Activated B cell treated with CpG ODN at 0.5 μM for 24 hours (primary cell): ENCODE measurements at regions not wholly inside any gene's neighbourhood (a gene's known extent, or its start where the extent isn't known, plus 50 kb on each side); places are given as distances from the start of the nearest gene placed in this dataset.

Experiments
- ATAC-seq: fragments of 200-7000 bp; cut with Tn5 transposase; one replicate; pipeline ENCODE4 v1.10.0; 2021; ENCODE audit warnings: low read depth, mild to moderate bottlenecking, moderate library complexity
- CTCF ChIA-PET: fragments of 350-600 bp; sonication (Branson Sonifier 250); formaldehyde crosslinking; loops from one replicate; lab custom pipeline; 2021; ENCODE audit warnings: antibody characterized with exemption; lab: Charles Lee
- POLR2A ChIA-PET: fragments of 350-600 bp; sonication (Branson Sonifier 250); formaldehyde crosslinking; loops from one replicate; lab custom pipeline; 2021; ENCODE audit warnings: antibody characterized with exemption; lab: Charles Lee
- DNase-seq: peaks from one replicate; pipeline ENCODE4 v3.0.0; 2022
- H3K27ac Mint-ChIP-seq: one replicate; pipeline ENCODE4 v1.8.0; 2020; ENCODE audit warnings: mixed read lengths
- H3K27me3 Mint-ChIP-seq: one replicate; pipeline ENCODE4 v1.8.0; 2021; ENCODE audit warnings: mixed read lengths
- H3K36me3 Mint-ChIP-seq: one replicate; pipeline ENCODE4 v1.8.0; 2021; ENCODE audit warnings: low read depth, mixed read lengths
- H3K4me1 Mint-ChIP-seq: one replicate; pipeline ENCODE4 v1.8.0; 2021; ENCODE audit warnings: mixed read lengths
- H3K4me3 Mint-ChIP-seq: one replicate; pipeline ENCODE4 v1.8.0; 2020; ENCODE audit warnings: mild to moderate bottlenecking, mixed read lengths
- H3K9me3 Mint-ChIP-seq: one replicate; pipeline ENCODE4 v1.8.0; 2020; ENCODE audit warnings: mixed read lengths
- CTCF ChIP-seq: fragments of 200-600 bp; IDR thresholded peaks from one replicate; pipeline ENCODE4 v1.8.0; 2022; ENCODE audit warnings: antibody characterized with exemption, mild to moderate bottlenecking
- intact Hi-C: fragments of 100-400 bp; cut with micrococcal nuclease; formaldehyde crosslinking; loops from one replicate; pipeline ENCODE4 v1.15.1; 2024

GRCh38 chr16:48105976-48106375, 49.8 kb downstream of the ABCC12 start:
- no peaks in the 10 kb centered on the region for H3K9me3 Mint-ChIP-seq
- no peak overlapping the region for H3K27ac Mint-ChIP-seq
- TF ChIP-seq CTCF, result no peak
- H3K4me1 Mint-ChIP-seq, result no peaks in the 10 kb centered on the region
- H3K4me3 Mint-ChIP-seq, result no peak overlapping the region
- ChIA-PET CTCF (no interaction called here), POLR2A (no interaction called here)
- intact Hi-C loops, result no loop called here
- no peaks in the 10 kb centered on the region for H3K36me3 Mint-ChIP-seq
- peaks cover 5% of the 10 kb centered on the region for H3K27me3 Mint-ChIP-seq
- DNase-seq (no peak), ATAC-seq (no peak)

GRCh38 chr16:48105456-48105855, 50.3 kb downstream of the ABCC12 start:
- no peaks in the 10 kb centered on the region for H3K9me3 Mint-ChIP-seq
- H3K4me3 Mint-ChIP-seq, result no peak overlapping the region
- ATAC-seq (no peak), DNase-seq (no peak)
- H3K27ac Mint-ChIP-seq, result no peak overlapping the region
- ChIA-PET POLR2A (no interaction called here), CTCF (no interaction called here)
- H3K27me3 Mint-ChIP-seq, result peaks cover 2% of the 10 kb centered on the region
- TF ChIP-seq CTCF, result no peak
- H3K36me3 Mint-ChIP-seq, result no peaks in the 10 kb centered on the region
- intact Hi-C loops, result no loop called here
- no peaks in the 10 kb centered on the region for H3K4me1 Mint-ChIP-seq

- CTCF ChIA-PET, result no interaction called here
- Mint-ChIP-seq H3K27me3 (peaks cover 2% of the 10 kb centered on the region), H3K9me3 (no peaks in the 10 kb centered on the region)
These were observed 52.2 kb downstream of the ABCC12 start for GRCh38 chr16:48103591-48103990.

GRCh38 chr16:48102083-48103008, 53.4 kb downstream of the ABCC12 start:
- CTCF ChIA-PET, result no interaction called here
- peaks cover 2% of the 10 kb centered on the region for H3K27me3 Mint-ChIP-seq
- H3K36me3 Mint-ChIP-seq, result no peaks in the 10 kb centered on the region
- no peak for TF ChIP-seq CTCF
- DNase-seq (no peak), ATAC-seq (no peak)
- intact Hi-C loops, result no loop called here
- H3K4me3 Mint-ChIP-seq, result no peak overlapping the region
- POLR2A ChIA-PET, result no interaction called here
- no peaks in the 10 kb centered on the region for H3K4me1 Mint-ChIP-seq
- no peak overlapping the region for H3K27ac Mint-ChIP-seq
- H3K9me3 Mint-ChIP-seq, result no peaks in the 10 kb centered on the region

More at GRCh38 chr16:48103591-48103990, 52.2 kb downstream of the ABCC12 start:
- no peak overlapping the region for H3K27ac Mint-ChIP-seq
- H3K36me3 Mint-ChIP-seq, result no peaks in the 10 kb centered on the region
- intact Hi-C loops, result no loop called here
- ATAC-seq, result no peak
- no peaks in the 10 kb centered on the region for H3K4me1 Mint-ChIP-seq
- POLR2A ChIA-PET, result no interaction called here
- DNase-seq, result no peak
- no peak for TF ChIP-seq CTCF
- H3K4me3 Mint-ChIP-seq, result no peak overlapping the region

- Mint-ChIP-seq H3K36me3 (no peaks in the 10 kb centered on the region), H3K4me1 (no peaks in the 10 kb centered on the region), H3K27ac (no peak overlapping the region), H3K9me3 (no peaks in the 10 kb centered on the region), H3K27me3 (peaks cover 2% of the 10 kb centered on the region), H3K4me3 (no peak overlapping the region)
- ChIA-PET POLR2A (no interaction called here), CTCF (no interaction called here)
- TF ChIP-seq CTCF, result no peak
- no peak for ATAC-seq
- DNase-seq, result no peak
- intact Hi-C loops, result no loop called here
These were observed 54.6 kb downstream of the ABCC12 start for GRCh38 chr16:48101069-48101674.
